HepG2 (cell line): ENCODE measurements at regions not wholly inside any gene's neighbourhood (a gene's known extent, or its start where the extent isn't known, plus 50 kb on each side); places are given as distances from the start of the nearest gene placed in this dataset.

Source experiments
- ATAC-seq: fragments of 200-7000 bp; cut with Tn5 transposase; 3 replicates; pipeline ENCODE4 v1.9.1; 2020; ENCODE audit warnings: mild to moderate bottlenecking, moderate library complexity
- BruUV-seq: library from RNA; stranded (reverse); fragments of 400-500 nt; replicated peaks from 2 replicates; lab custom pipeline; 2021; lab: Mats Ljungman, UMichigan
- CTCF ChIA-PET: fragments of 300-600 bp; formaldehyde crosslinking; extraction: SDS; loops from one replicate; lab custom pipeline; 2021; ENCODE audit warnings: low total read pairs, inconsistent platforms, low intra/inter-chr PET ratio; lab: Yijun Ruan, JAX
- POLR2A ChIA-PET: fragments of 350-600 bp; sonication (Branson Sonifier 250); formaldehyde crosslinking; loops from one replicate; lab custom pipeline; 2020; ENCODE audit warnings: antibody characterized with exemption, inconsistent platforms; lab: Yijun Ruan, JAX
- DNase-seq: peaks from one replicate; pipeline ENCODE4 v3.0.0-alpha.2; 2015; ENCODE audit warnings: low spot score
- FAIRE-seq: peaks from 3 replicates; lab custom pipeline; 2011; peaks lifted over from hg19 to GRCh38; lab: Jason Lieb, UNC
- H2AFZ ChIP-seq: one replicate; pipeline ENCODE4 v1.6.1; 2011; ENCODE audit warnings: low read length, inconsistent platforms
- H3K27ac ChIP-seq: fragments of 300-600 bp; 3 replicates; pipeline ENCODE4 v1.8.0; 2011; ENCODE audit warnings: mixed run types, mild to moderate bottlenecking, mixed read lengths, low read length, inconsistent platforms; ENCODE audit not compliant: insufficient read depth; ENCODE audit errors: extremely low read length
- H3K27me3 ChIP-seq, 2 experiments: fragments of 200-600 bp in 1 of 2; 2 replicates in 1 of 2; 3 replicates in 1 of 2; pipeline versions ENCODE4 v1.6.0 to v1.8.0; 2011; ENCODE audit warnings: low read length in 2 of 2, mild to moderate bottlenecking in 2 of 2, moderate library complexity in 2 of 2, inconsistent platforms in 1 of 2; ENCODE audit not compliant: insufficient read depth in 2 of 2, control insufficient read depth in 1 of 2
- H3K36me3 ChIP-seq, 2 experiments: fragments of 200-600 bp in 1 of 2; replicated peaks in 1 of 2; 2 replicates in 1 of 2; 3 replicates in 1 of 2; pipeline versions ENCODE4 v1.5.1 to v1.8.0; 2011; ENCODE audit warnings: low read length in 2 of 2, inconsistent platforms in 1 of 2; ENCODE audit not compliant: insufficient read depth in 2 of 2, control insufficient read depth in 1 of 2
- H3K4me1 ChIP-seq: 2 replicates; pipeline ENCODE4 v1.5.1; 2012; ENCODE audit warnings: low read length, inconsistent platforms; ENCODE audit not compliant: insufficient read depth
- H3K4me2 ChIP-seq: 2 replicates; pipeline ENCODE4 v1.6.0; 2011; ENCODE audit warnings: low read depth, low read length, inconsistent platforms
- H3K4me3 ChIP-seq, 3 experiments: fragments of 200-600 bp in 1 of 3; sonication (generic), shearing (Covaris generic) in 1 of 3; replicated peaks in 1 of 3; 2 replicates each; pipeline ENCODE4 v1.5.1; 2011 to 2016; ENCODE audit warnings: low read length in 3 of 3, inconsistent platforms in 2 of 3, low read depth in 2 of 3, mild to moderate bottlenecking in 2 of 3, control low read depth in 1 of 3, mixed read lengths in 1 of 3; ENCODE audit not compliant: insufficient read depth in 1 of 3
- H3K79me2 ChIP-seq: one replicate; pipeline ENCODE4 v1.6.1; 2011; ENCODE audit warnings: low read length, inconsistent platforms; ENCODE audit not compliant: insufficient read depth
- H3K9ac ChIP-seq: 2 replicates; pipeline ENCODE4 v1.6.0; 2011; ENCODE audit warnings: mild to moderate bottlenecking, low read depth, low read length, inconsistent platforms; ENCODE audit not compliant: insufficient read depth
- H3K9me3 ChIP-seq: 2 replicates; pipeline ENCODE4 v1.5.1; 2012; ENCODE audit warnings: mild to moderate bottlenecking, low read length
- H4K20me1 ChIP-seq: 2 replicates; pipeline ENCODE4 v1.6.0; 2011; ENCODE audit warnings: inconsistent platforms, mild to moderate bottlenecking, low read length, moderate library complexity; ENCODE audit not compliant: insufficient read depth
- FOXO1 ChIP-seq: sonication (generic); formaldehyde crosslinking; IDR thresholded peaks from 2 replicates; pipeline ENCODE4 v1.4.0; 2020; ENCODE audit warnings: missing genetic modification reagents
- HMGXB4 ChIP-seq, 2 experiments: sonication (generic) in 1 of 2; formaldehyde crosslinking in 1 of 2; IDR thresholded peaks; 2 replicates each; pipeline versions ENCODE4 v1.4.0 to v1.6.1; 2018 to 2020; ENCODE audit warnings: missing genetic modification reagents in 2 of 2, borderline replicate concordance in 1 of 2, low read depth in 1 of 2, mild to moderate bottlenecking in 1 of 2, missing biosample characterization in 1 of 2
- HOXD1 ChIP-seq: sonication (generic); formaldehyde crosslinking; IDR thresholded peaks from 2 replicates; pipeline ENCODE4 v1.5.0; 2020; ENCODE audit warnings: missing genetic modification reagents
- KAT7 ChIP-seq: IDR thresholded peaks from 2 replicates; pipeline ENCODE4 v1.6.1; 2018; ENCODE audit warnings: borderline replicate concordance, missing compliant biosample characterization
- MXD4 ChIP-seq: IDR thresholded peaks from 2 replicates; pipeline ENCODE4 v1.6.1; 2016; ENCODE audit warnings: mild to moderate bottlenecking, missing biosample characterization, missing genetic modification reagents
- RARA ChIP-seq: IDR thresholded peaks from 2 replicates; pipeline ENCODE4 v1.6.1; 2016; ENCODE audit warnings: missing genetic modification reagents, missing compliant biosample characterization
- RXRA ChIP-seq: sonication (generic); formaldehyde crosslinking; IDR thresholded peaks from 2 replicates; pipeline ENCODE4 v1.5.1; 2020; ENCODE audit warnings: missing genetic modification reagents
- STAT6 ChIP-seq: sonication (generic); formaldehyde crosslinking; IDR thresholded peaks from 2 replicates; pipeline ENCODE4 v1.4.0; 2020; ENCODE audit warnings: missing genetic modification reagents, mild to moderate bottlenecking, borderline replicate concordance
- TFE3 ChIP-seq: IDR thresholded peaks from 2 replicates; pipeline ENCODE4 v1.6.1; 2016
- ZFP90 ChIP-seq: sonication (generic); formaldehyde crosslinking; IDR thresholded peaks from 2 replicates; pipeline ENCODE4 v1.8.0; 2022; ENCODE audit warnings: missing genetic modification reagents, mild to moderate bottlenecking, inconsistent platforms, borderline replicate concordance
- ZNF280B ChIP-seq: sonication (generic); formaldehyde crosslinking; IDR thresholded peaks from 2 replicates; pipeline ENCODE4 v1.5.0; 2020; ENCODE audit warnings: missing genetic modification reagents, mild to moderate bottlenecking, borderline replicate concordance
- WGBS: methylation state at CpG from one replicate; pipeline ENCODE4 v1.1.6; 2017; ENCODE audit warnings: low lambda C conversion rate; 5-methylcytosine and 5-hydroxymethylcytosine counted together
- in situ Hi-C: cut with HindIII; loops from 2 replicates; pipeline ENCODE4 v1.10.0; 2017; ENCODE audit warnings: low pct_unique_long_range_greater_than_20kb; ENCODE audit not compliant: extremely low pct_ligation_motif_present
- intact Hi-C: fragments of 100-400 bp; cut with micrococcal nuclease; formaldehyde crosslinking; loops from one replicate; pipeline ENCODE4 v1.10.0; 2022; ENCODE audit not compliant: unreplicated experiment

- no peaks in the 10 kb centered on the region for H3K36me3 ChIP-seq
- POLR2A ChIA-PET, result no interaction called here
- no TSS peak for BruUV-seq
- no peak for FAIRE-seq
- CTCF ChIA-PET, result no interaction called here
- TF ChIP-seq TFE3 (no peak), MXD4 (CRISPR knock-in tag) (no peak), RXRA (CRISPR knock-in tag) (no peak)
- intact Hi-C loops, result no loop called here
- no peak for DNase-seq
- H3K4me2 ChIP-seq, result no peak overlapping the region
- no peak overlapping the region for H3K27ac ChIP-seq
- no peak overlapping the region for H3K9ac ChIP-seq
- no peaks in the 10 kb centered on the region for H3K4me1 ChIP-seq
- WGBS, result 23% methylated on average over 8 of the region's 8 CpGs
- no peaks in the 10 kb centered on the region for H4K20me1 ChIP-seq
- ATAC-seq, result no peak
- no peak overlapping the region for H3K4me3 ChIP-seq
- peaks cover 0 to 6% of the 10 kb centered on the region in 2 experiments; a peak in 1 of 5 replicates for H3K27me3 ChIP-seq
- H2AFZ ChIP-seq, result no peak overlapping the region
- no peaks in the 10 kb centered on the region for H3K9me3 ChIP-seq
- no peaks in the 10 kb centered on the region for H3K79me2 ChIP-seq
- in situ Hi-C loops, result no loop called here
Measured at GRCh38 chr10:3624367-3624766, 160.6 kb downstream of the KLF6 start.

GRCh38 chr10:3623746-3624145 is 161.3 kb downstream of the KLF6 start:
- H3K4me2 ChIP-seq, result no peak overlapping the region
- DNase-seq, result peak; percentile 4
- H3K9ac ChIP-seq, result no peak overlapping the region
- no peaks in the 10 kb centered on the region for H3K79me2 ChIP-seq
- H3K36me3 ChIP-seq, result no peaks in the 10 kb centered on the region
- POLR2A ChIA-PET, result no interaction called here
- no peak overlapping the region for H3K4me3 ChIP-seq
- in situ Hi-C loops, result no loop called here
- H3K27me3 ChIP-seq, result peaks cover 0 to 6% of the 10 kb centered on the region in 2 experiments; a peak in 1 of 5 replicates
- no peak for ATAC-seq
- no TSS peak for BruUV-seq
- WGBS, result 18% methylated on average over 7 of the region's 7 CpGs
- H4K20me1 ChIP-seq, result no peaks in the 10 kb centered on the region
- no peak for FAIRE-seq
- no peaks in the 10 kb centered on the region for H3K9me3 ChIP-seq
- CTCF ChIA-PET, result no interaction called here
- H2AFZ ChIP-seq, result no peak overlapping the region
- intact Hi-C loops, result no loop called here
- H3K4me1 ChIP-seq, result no peaks in the 10 kb centered on the region
- no peak overlapping the region for H3K27ac ChIP-seq
- TF ChIP-seq FOXO1 (no peak), HMGXB4 (CRISPR knock-in tag; IDR thresholded peaks at IDR 0.05; ENCODE audit: borderline replicate concordance in 1 of 2, low read depth in 1 of 2) (no peak), ZFP90 (CRISPR knock-in tag) (no peak), HOXD1 (no peak), RARA (CRISPR knock-in tag) (no peak), KAT7 (no peak), STAT6 (CRISPR knock-in tag) (no peak), ZNF280B (CRISPR knock-in tag) (no peak)
